AG08395 (cell line): ENCODE measurements at regions not wholly inside any gene's neighbourhood (a gene's known extent, or its start where the extent isn't known, plus 50 kb on each side); places are given as distances from the start of the nearest gene placed in this dataset.

Experiments
- DNase-seq: peaks from one replicate; pipeline ENCODE4 v3.0.0; 2012; ENCODE audit warnings: mixed read lengths, low spot score

- DNase-seq = no peak
Observed at GRCh38 chr11:37623778-37624177, 1025.7 kb upstream of the RAG2 start.

- DNase-seq = no peak
Observed at GRCh38 chr11:37621662-37622061, 1023.6 kb upstream of the RAG2 start.

- no peak for DNase-seq
Observed at GRCh38 chr11:37616291-37616690, 1018.3 kb upstream of the RAG2 start.

- DNase-seq = no peak
Observed at GRCh38 chr11:37613031-37613430, 1015.0 kb upstream of the RAG2 start.

- DNase-seq = no peak
Observed at GRCh38 chr11:37612146-37612545, 1014.1 kb upstream of the RAG2 start.

GRCh38 chr11:37605229-37605628, 1007.2 kb upstream of the RAG2 start:
- no peak for DNase-seq

- DNase-seq = no peak
Observed at GRCh38 chr11:37598381-37598780, 1000.3 kb upstream of the RAG2 start.

GRCh38 chr11:37597776-37598175, 999.7 kb upstream of the RAG2 start:
- DNase-seq = no peak

DNA sequence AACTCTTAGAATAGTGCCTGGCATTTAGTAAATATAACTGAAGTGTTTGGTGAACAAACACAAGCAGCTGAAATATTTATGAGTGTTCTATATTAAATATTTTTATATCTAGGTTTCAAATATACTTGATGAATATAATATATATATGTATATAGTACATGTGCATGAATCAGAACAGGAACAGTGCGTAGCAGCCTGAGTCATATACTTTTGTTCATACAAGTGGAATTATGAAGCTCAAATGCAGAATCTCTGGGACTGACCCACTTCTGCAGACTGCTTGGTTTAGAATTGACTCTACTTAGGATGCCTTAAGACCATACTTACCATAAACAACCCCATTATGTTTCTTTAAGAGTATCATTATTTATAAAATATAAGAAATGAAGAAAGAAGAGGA, 997.8 kb upstream of the RAG2 start:
- DNase-seq = no peak

GRCh38 chr11:37574361-37574760, 976.3 kb upstream of the RAG2 start:
- no peak for DNase-seq

GRCh38 chr11:37572491-37573171, 974.6 kb upstream of the RAG2 start:
- DNase-seq = no peak

GRCh38 chr11:37571246-37571645, 973.2 kb upstream of the RAG2 start:
- no peak for DNase-seq

DNA sequence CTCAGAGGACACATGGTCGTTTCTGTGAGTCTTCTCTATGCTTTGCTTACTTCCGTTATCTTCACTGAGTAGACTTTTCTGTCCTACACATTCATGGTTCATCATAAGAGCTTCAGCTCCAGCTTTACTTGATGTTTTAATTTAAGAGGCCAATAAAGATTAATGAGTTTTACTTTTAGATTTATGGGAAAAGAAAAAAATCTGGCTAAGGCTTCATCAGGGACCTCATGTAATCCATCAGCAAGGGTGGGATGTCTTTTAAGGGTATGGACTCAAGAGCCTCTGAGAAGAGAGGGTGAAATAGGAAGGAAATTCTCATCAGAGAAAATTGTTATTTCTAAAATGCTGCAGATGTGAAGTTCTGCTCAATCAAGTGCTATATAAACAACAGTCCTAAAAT, 963.0 kb upstream of the RAG2 start:
- DNase-seq = no peak

GRCh38 chr11:37560346-37560745, 962.3 kb upstream of the RAG2 start:
- DNase-seq = no peak

DNA sequence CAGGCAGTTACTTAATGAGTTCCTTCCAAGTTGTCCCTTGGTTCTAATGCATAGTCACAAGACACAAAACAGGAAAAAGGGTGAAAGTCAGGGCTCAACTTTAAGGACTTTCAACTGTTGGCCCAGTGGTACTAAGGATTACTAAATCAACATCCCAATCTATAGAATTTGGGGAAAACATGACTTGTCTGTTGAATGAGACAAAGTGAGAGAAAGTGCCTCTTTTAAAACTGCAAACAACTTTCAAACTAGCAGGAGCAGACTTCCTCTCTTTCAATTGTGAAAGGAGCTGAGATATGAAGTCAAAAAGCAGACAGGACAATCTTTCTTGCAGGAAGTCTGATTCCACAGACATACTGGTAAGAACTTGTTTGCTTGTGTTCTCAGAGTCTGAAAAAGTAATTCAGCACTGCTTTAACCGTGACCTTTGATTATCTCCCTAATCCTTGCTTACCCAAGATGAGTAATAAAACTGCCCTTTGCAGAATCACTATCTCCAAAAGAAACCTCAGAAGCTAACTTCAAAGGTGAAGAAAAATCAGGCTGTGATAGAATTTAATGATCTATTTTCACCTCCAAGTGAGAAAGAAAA, 960.7 kb upstream of the RAG2 start:
- DNase-seq = no peak

DNA sequence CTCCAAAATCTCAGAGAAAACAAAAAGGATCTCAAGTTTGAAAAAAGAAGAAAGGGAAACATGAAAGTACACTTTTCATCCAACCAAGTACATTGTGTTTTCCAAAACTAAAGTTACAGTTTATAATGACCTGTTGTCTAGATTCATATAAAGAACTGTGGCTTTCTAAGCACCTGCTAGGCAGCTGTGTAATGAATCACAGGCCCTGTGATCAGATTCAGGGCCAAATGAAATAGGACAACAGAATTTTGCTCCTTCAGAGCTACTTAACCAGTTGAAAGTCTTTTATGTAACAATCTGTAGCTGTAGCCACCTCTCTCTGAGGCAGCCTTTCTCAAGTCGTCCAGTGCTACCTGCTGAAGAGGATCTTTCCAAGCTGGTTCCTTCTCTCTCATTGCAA, 960.0 kb upstream of the RAG2 start:
- no peak for DNase-seq

GRCh38 chr11:37552284-37552683, 954.2 kb upstream of the RAG2 start:
- no peak for DNase-seq

DNA sequence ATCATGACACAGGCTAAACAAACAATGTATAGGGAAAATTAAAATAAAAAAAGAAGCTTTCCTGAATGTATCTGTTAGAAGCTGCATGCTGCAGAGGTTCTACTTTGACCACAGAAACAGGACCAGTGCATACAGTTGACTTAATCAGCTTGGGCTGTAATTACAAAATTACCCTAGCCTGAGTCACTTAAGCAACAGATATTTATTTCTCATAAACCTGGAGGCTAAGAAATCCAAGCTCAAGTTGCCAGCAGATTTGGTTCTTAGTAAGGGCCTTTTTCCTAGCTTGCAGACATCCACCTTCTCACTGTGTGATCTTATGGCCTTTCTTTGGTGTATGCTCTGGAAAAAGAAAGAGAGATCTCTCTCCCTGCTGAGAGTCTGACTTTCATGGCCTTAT, 946.5 kb upstream of the RAG2 start:
- no peak for DNase-seq

DNA sequence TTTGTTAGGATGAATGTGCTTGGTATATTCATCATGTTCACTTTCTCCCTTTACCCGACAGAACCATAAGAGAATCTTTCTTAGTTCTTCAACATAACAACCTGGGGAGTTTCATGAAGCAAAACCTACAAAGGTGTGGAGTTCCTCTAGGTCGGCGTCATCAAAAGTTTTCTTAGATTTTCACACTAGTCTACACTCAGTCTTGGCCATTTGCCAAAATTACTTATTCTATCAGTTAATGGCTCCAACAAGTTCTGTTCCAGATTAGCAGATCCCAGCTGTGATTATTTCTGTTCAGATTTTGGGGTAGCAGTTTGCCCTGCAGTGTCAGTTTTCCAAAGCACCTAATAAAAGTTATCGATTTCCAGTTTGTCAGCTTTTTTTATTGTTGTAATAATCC, 935.8 kb upstream of the RAG2 start:
- DNase-seq = no peak

DNA sequence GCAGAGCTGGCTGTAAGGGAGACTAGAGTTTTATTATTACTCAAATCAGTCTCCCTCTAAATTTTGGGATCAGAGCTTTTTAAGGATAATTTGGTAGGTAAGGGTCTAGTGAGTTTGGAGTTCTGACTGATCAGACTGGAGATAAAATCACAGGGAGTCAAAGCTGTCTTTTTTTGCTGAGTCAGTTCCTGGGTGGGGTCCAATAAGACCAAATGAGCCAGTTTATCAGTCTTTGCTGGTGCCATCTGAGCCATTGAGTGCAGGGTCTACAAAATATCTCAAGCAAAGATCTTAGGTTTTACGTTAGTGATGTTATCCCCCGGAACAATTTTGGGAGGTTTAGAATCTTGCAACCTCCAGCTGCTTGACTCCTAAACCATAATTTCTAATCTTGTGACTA, 935.1 kb upstream of the RAG2 start:
- DNase-seq = no peak

- DNase-seq = no peak
Observed at GRCh38 chr11:37532271-37532670, 934.2 kb upstream of the RAG2 start.

GRCh38 chr11:37527545-37527944, 929.5 kb upstream of the RAG2 start:
- no peak for DNase-seq

DNA sequence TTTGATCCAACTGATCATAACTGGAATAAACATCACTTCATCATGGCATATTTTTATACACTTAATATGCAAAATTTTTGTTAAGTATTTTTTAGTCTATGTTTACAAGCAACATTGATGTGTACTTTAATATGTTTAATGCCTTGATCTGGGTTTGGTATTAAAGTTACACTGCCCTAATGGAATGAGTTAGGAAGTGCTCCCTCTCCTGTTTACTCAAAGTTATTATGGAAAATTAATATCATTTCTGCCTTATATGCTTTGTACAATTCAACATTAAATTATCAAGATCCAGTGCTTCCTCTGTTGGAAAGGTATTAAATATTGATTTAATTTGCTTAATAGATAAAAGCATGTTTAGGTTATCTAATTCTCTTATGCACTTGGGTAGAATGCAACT, 927.3 kb upstream of the RAG2 start:
- no peak for DNase-seq

DNA sequence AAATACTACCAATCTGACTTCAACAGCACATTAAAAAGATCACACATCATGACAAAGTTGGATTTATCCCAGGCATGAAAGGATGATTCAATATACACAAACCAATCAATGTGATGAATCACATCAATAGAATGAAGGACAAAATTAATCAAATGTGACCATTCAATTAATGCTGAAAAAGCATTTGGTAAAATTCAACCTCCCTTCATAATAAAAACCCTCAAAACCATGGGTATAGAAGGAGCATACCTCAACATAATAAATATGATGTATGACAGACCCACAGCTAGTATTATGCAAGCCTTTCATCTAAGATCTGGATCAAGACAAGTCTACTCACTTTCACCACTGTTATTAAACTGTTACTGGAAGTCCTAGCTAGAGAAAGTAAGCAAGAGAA, 921.7 kb upstream of the RAG2 start:
- DNase-seq = no peak
